ENCODE measurements at regions not wholly inside any gene's neighbourhood (a gene's known extent, or its start where the extent isn't known, plus 50 kb on each side); places are given as distances from the start of the nearest gene placed in this dataset.

GRCh38 chr9:124101215-124101968 lies 89.8 kb downstream of the LHX2 start:
- no peak for DNase-seq (ENCODE audit: low read depth)
- TF ChIP-seq, protein P1, sequence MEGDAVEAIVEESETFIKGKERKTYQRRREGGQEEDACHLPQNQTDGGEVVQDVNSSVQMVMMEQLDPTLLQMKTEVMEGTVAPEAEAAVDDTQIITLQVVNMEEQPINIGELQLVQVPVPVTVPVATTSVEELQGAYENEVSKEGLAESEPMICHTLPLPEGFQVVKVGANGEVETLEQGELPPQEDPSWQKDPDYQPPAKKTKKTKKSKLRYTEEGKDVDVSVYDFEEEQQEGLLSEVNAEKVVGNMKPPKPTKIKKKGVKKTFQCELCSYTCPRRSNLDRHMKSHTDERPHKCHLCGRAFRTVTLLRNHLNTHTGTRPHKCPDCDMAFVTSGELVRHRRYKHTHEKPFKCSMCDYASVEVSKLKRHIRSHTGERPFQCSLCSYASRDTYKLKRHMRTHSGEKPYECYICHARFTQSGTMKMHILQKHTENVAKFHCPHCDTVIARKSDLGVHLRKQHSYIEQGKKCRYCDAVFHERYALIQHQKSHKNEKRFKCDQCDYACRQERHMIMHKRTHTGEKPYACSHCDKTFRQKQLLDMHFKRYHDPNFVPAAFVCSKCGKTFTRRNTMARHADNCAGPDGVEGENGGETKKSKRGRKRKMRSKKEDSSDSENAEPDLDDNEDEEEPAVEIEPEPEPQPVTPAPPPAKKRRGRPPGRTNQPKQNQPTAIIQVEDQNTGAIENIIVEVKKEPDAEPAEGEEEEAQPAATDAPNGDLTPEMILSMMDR (IDR thresholded peaks at IDR 0.05; ENCODE audit: low read depth, low read length, missing control alignments): no peak
- H3K4me3 ChIP-seq (ENCODE audit: low read depth, low read length): no peak overlapping the region
- in situ Hi-C loops (cut with HindIII; ENCODE audit: low sequenced_read_pairs): no loop called here

DNA sequence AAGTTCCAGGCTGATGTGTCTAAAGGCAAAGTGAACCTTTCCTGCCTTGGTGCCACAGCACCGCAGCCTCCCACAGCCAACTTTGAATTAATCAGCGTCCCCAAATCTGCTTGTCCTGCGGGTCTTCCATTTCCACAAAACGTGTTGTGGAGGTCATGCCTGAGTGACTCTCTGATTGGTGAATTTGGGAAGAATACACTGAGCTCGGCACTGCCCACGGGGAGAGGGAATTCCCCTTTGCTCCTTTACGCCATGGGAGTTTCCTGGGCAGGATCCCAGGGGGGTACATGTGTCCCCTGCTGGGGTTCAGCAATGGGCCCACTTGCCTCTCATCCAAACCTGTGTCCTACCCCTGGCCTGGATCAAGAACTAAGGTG lies 90.4 kb downstream of the LHX2 start:
- DNase-seq (ENCODE audit: low read depth): no peak
- TF ChIP-seq, protein P1 (IDR thresholded peaks at IDR 0.05; ENCODE audit: low read depth, low read length, missing control alignments): no peak
- no peak overlapping the region for H3K4me3 ChIP-seq (ENCODE audit: low read depth, low read length)
- in situ Hi-C loops (cut with HindIII; ENCODE audit: low sequenced_read_pairs): no loop called here

DNA sequence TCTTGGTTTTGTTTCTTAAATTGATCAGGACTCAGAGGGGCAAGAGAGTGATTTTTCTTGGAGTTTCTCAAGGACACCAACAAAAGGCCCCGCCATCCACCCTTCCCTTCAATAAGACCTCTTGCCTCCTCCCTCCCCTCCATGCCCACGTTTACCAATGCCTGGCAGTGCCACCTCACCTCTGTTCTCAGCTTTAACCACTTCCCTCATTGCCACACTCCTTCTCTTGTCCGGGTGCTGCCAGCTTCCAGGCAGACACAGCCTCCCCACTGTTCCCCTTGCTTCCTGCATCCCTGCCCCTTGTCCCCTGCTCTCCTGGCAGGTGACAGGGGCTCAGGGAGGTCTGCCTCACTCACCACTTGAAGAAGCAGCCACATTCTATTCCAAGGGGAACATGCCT lies 90.8 kb downstream of the LHX2 start:
- in situ Hi-C loops (cut with HindIII; ENCODE audit: low sequenced_read_pairs): no loop called here
- DNase-seq (ENCODE audit: low read depth): no peak
- TF ChIP-seq, protein P1 (IDR thresholded peaks at IDR 0.05; ENCODE audit: low read depth, low read length, missing control alignments): no peak
- H3K4me3 ChIP-seq (ENCODE audit: low read depth, low read length): no peak overlapping the region

GRCh38 chr9:124105266-124105665 lies 93.7 kb downstream of the LHX2 start:
- TF ChIP-seq, protein P1 (IDR thresholded peaks at IDR 0.05; ENCODE audit: low read depth, low read length, missing control alignments): no peak
- in situ Hi-C loops (cut with HindIII; ENCODE audit: low sequenced_read_pairs): no loop called here
- H3K4me3 ChIP-seq (ENCODE audit: low read depth, low read length): no peak overlapping the region
- no peak for DNase-seq (ENCODE audit: low read depth)

DNA sequence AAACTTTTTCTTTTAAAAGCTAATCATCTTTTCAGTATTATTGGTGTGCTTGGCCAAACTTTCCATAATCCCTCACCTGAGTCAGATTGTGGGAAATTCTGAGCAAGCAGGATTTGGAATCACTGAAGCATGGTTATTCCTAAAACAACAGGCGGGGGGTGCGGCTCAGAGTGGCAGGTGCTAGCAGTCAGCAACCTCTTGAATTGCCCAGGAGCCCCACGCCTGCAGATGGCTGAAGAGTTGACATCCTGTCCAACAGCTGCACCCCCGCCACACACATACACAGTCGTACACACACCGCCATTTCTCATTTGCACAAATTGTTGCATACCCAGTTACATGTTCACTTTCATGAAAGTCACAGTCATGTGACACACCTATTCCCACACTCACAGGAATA lies 96.6 kb downstream of the LHX2 start:
- in situ Hi-C loops (cut with HindIII; ENCODE audit: low sequenced_read_pairs): no loop called here
- H3K4me3 ChIP-seq (ENCODE audit: low read depth, low read length): no peak overlapping the region
- DNase-seq (ENCODE audit: low read depth): no peak
- TF ChIP-seq, protein P1 (IDR thresholded peaks at IDR 0.05; ENCODE audit: low read depth, low read length, missing control alignments): no peak

DNA sequence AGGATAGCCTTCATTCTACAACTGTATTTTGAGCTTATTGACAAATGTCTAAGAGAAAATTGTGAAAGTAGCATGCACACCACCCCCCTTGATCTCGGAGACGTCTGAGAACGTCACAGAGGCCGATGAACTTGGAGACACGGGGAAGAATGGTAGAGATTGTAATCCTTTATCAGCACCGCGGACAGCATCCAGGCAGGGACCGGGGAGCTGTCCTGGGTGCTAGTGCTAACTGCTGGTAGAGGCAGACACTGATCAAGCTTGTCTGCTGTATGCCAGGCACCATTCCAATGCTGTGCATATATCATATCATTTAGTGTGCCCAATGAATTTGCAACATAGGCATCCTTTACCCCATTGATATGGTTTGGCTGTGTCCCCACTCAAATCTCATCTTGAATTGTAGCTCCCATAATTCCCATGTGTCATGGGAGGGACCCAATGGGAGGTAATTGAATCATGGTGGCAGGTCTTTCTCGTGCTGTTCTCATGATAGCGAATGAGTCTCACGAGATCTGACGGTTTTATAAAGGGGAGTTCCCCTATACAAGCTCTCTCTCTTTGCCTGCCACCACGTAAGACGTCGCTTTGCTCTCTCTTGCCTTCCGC lies 98.8 kb downstream of the LHX2 start:
- TF ChIP-seq, protein P1 (IDR thresholded peaks at IDR 0.05; ENCODE audit: low read depth, low read length, missing control alignments): no peak
- DNase-seq (ENCODE audit: low read depth): peak; percentile 64
- H3K4me3 ChIP-seq (ENCODE audit: low read depth, low read length): no peak overlapping the region
- in situ Hi-C loops (cut with HindIII; ENCODE audit: low sequenced_read_pairs): no loop called here

Data from astrocyte of the cerebellum (primary cell).